ENCODE measurements at regions not wholly inside any gene's neighbourhood (a gene's known extent, or its start where the extent isn't known, plus 50 kb on each side); places are given as distances from the start of the nearest gene placed in this dataset.

- Histone ChIP-seq H2AK5ac (ENCODE audit: low read depth, low read length) (no peak overlapping the region), H3K56ac (ENCODE audit: extremely low read depth, insufficient read depth, low read length) (no peak overlapping the region; the same call in 1 of the 2 replicates), H3K27ac (ENCODE audit: insufficient read depth, low read length) (no peak overlapping the region), H3K27me3 (ENCODE audit: control insufficient read depth, insufficient read depth, low read length) (peaks cover 34% of the 10 kb centered on the region), H2BK20ac (ENCODE audit: low read depth, low read length) (no peak overlapping the region), H4K20me1 (ENCODE audit: insufficient read depth, low read length) (no peaks in the 10 kb centered on the region), H2AK9ac (replicated peaks; ENCODE audit: low read depth, low read length, poor library complexity) (no peak overlapping the region), H3K4ac (ENCODE audit: low read depth, low read length) (no peak overlapping the region), H2AFZ (replicated peaks; ENCODE audit: low read length, poor library complexity) (no peak overlapping the region), H3K79me1 (ENCODE audit: low read depth in 1 of 2, low read length in 2 of 2) (no peaks in the 10 kb centered on the region), H4K91ac (ENCODE audit: insufficient read depth, low read depth, low read length) (no peak overlapping the region), H3K36me3 (ENCODE audit: control insufficient read depth, insufficient read depth, low read length) (no peaks in the 10 kb centered on the region), H2BK5ac (ENCODE audit: low read depth, low read length, poor library complexity, severe bottlenecking) (no peak overlapping the region), H3K4me3 (ENCODE audit: insufficient read depth, low read depth, low read length) (no peak overlapping the region), H4K8ac (ENCODE audit: low read depth in 2 of 2, low read length in 2 of 2) (no peak overlapping the region), H3K9me3 (ENCODE audit: control insufficient read depth, insufficient read depth, low read length) (no peaks in the 10 kb centered on the region), H4K5ac (ENCODE audit: low read depth, low read length) (no peak overlapping the region), H3K9ac (ENCODE audit: low read depth, low read length) (no peak overlapping the region), H2BK120ac (ENCODE audit: low read depth, low read length) (no peak overlapping the region), H3K18ac (ENCODE audit: low read depth, low read length) (no peak overlapping the region), H3K14ac (replicated peaks; ENCODE audit: low read depth, low read length) (no peak overlapping the region), H3K9me1 (ENCODE audit: insufficient read depth, low read length) (no peaks in the 10 kb centered on the region), H3K23ac (ENCODE audit: low read depth, low read length) (no peak overlapping the region), H2BK15ac (ENCODE audit: low read depth, low read length) (no peak overlapping the region), H3K4me1 (ENCODE audit: control insufficient read depth, insufficient read depth, low read length) (no peaks in the 10 kb centered on the region), H3K4me2 (ENCODE audit: low read depth, low read length) (no peak overlapping the region)
- ChIA-PET CTCF (no interaction called here), POLR2A (ENCODE audit: unreplicated experiment) (no interaction called here)
- intact Hi-C loops (cut with micrococcal nuclease) (no loop called here), in situ Hi-C loops (cut with MboI; ENCODE audit: low sequenced_read_pairs) (loop anchor here (10.0 kb wide), 1 partner anchor 357 kb away; no protein-coding TSS in a partner anchor), dilution Hi-C loops (cut with HindIII; ENCODE audit: low sequenced_read_pairs, unreplicated experiment) (no loop called here)
- BruUV-seq (replicated peaks): no TSS peak
- TF ChIP-seq FOS (IDR thresholded peaks at IDR 0.05; ENCODE audit: low read depth, low read length) (no peak), USF2 (IDR thresholded peaks at IDR 0.05; ENCODE audit: low read depth, low read length) (no peak), MXI1 (IDR thresholded peaks at IDR 0.05; ENCODE audit: borderline replicate concordance, low read depth, low read length) (no peak), NFE2L2 (IDR thresholded peaks at IDR 0.05; ENCODE audit: low read depth, low read length) (no peak), CEBPB (IDR thresholded peaks at IDR 0.05; ENCODE audit: low read depth, low read length) (no peak), CHD1 (IDR thresholded peaks at IDR 0.05; ENCODE audit: low read depth, low read length) (no peak), BHLHE40 (IDR thresholded peaks at IDR 0.05; ENCODE audit: low read depth, low read length) (no peak), RAD21 (IDR thresholded peaks at IDR 0.05; ENCODE audit: low read length) (no peak)
- DNase-seq (no peak), ATAC-seq (ENCODE audit: low read depth) (no peak)
- whole genome bisulfite sequencing, 2 experiments (ENCODE audit: extremely low coverage in 2 of 2, insufficient read length in 1 of 2): no CpG with 5 or more reads among the region's 10 CpGs
Observed at GRCh38 chr11:120011836-120012235, 126.1 kb downstream of the TRIM29 start.

Data from IMR-90 (cell line).